ENCODE measurements at regions not wholly inside any gene's neighbourhood (a gene's known extent, or its start where the extent isn't known, plus 50 kb on each side); places are given as distances from the start of the nearest gene placed in this dataset.

DNA sequence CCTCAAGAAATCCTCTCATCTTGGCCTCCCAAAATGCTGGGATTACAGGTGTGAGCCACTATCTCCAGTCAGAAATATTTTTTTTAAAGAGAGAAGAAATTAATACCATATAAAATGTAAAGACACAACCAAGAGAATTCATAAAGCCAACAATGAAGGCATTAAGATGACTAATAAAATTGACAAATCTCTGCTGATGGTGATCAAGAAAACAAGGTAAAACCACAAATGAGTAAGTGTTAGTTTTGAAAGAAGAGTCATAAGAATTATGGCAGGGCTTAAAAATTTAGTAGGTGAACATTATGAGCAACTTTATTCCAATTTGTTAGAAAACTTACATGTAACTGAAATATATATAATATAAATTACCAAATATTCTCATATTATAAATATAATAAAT lies 752.8 kb upstream of the CELF4 start:
- DNase-seq (ENCODE audit: low read depth), result no peak
- in situ Hi-C loops (cut with HindIII; ENCODE audit: low pct_unique_long_range_greater_than_20kb, low sequenced_read_pairs), result no loop called here

DNA sequence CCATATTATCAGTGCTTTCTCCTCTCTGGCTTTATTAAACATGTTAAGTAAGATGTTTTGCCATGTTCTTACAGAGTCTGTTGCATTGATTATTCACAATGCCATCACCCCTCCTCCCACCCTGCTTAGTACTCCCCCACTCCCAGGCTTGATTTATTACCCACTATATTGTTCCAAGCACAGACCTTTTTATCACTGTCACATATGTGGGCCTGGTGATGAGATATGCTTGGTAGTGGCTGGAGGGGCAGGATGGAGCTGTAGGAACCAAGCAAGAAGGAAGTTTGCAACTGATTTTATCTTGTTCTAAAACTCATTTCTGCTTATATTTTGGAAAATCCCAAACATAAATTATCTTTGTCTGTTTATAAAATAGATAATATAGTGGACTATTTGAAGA lies 748.2 kb upstream of the CELF4 start:
- in situ Hi-C loops (cut with HindIII; ENCODE audit: low pct_unique_long_range_greater_than_20kb, low sequenced_read_pairs), result no loop called here
- no peak for DNase-seq (ENCODE audit: low read depth)

DNA sequence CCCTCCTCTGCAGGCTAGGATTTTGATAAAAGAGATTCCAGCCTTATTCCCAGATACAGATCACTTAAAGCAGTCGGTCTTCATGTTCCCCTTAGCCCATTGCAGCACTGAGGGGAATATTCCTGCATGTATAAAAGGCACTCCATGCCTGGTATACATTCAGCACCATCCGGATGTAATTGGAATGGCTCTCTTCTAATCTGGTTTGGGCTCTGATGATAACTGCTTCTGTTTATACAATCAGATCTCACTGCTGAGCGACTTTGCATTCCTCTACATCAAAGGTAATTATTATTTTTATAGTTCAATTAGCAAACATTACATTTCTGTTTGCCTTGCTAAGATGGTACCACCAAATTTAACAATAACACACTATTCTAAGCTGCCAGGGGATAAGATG lies 746.9 kb upstream of the CELF4 start:
- no peak for DNase-seq (ENCODE audit: low read depth)
- in situ Hi-C loops (cut with HindIII; ENCODE audit: low pct_unique_long_range_greater_than_20kb, low sequenced_read_pairs), result no loop called here

DNA sequence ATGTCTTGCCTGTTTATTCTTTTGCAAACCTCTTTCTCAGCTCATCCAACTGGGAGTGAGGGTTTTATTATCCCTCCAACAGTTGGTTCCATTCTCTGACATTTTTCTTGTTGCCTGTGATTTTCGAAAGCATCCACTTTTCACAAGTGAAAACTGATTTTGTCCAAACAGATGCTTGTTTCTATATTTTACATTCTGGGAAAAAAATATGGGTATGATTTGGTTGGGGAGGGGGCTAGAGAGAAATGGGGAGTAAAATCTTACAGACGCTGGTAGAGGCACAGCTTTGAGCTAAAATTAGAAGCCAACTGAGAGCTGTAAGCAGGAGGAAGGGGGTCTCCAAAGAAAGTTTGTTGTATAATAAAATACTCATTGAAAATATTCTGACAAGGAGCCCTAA lies 745.3 kb upstream of the CELF4 start:
- in situ Hi-C loops (cut with HindIII; ENCODE audit: low pct_unique_long_range_greater_than_20kb, low sequenced_read_pairs), result no loop called here
- DNase-seq (ENCODE audit: low read depth), result no peak

DNA sequence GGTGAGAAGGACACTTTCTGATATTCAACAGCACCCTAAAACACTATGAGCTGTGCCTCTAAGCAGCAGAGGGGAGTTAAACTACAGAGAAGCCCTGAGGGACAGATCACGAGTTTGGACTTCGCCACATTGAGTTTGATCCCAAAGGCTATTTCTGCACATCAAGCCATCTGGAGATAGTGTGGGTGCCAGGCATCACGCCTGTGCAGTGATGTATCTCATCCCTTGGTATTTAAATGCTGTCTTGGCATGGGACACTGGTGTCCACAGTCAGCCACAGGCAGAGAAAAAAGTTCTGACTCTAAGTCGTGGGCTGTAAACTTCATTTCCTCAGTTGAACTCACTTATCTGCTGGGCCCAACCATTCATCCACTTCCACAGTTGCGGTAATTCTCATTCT lies 742.3 kb upstream of the CELF4 start:
- DNase-seq (ENCODE audit: low read depth), result no peak
- in situ Hi-C loops (cut with HindIII; ENCODE audit: low pct_unique_long_range_greater_than_20kb, low sequenced_read_pairs), result no loop called here

DNA sequence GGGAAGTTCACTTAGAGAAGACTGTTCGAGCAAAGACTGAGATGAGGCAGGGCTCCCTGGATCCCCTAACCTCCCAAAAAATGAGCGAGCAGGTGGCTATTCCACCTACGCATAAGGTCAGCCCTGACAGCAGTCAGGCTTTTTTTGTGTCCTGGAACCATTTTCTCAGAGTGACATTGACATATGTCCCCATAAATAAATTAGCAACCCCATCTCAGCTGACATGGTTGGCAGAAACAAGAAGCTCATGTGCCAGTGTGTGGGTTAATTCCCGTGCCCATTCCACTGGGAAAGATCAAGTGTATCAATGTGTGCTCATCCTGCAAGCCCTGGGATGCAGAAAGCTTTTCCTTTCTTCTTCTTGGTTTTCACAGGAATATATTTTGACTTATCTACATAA lies 740.4 kb upstream of the CELF4 start:
- DNase-seq (ENCODE audit: low read depth), result no peak
- in situ Hi-C loops (cut with HindIII; ENCODE audit: low pct_unique_long_range_greater_than_20kb, low sequenced_read_pairs), result no loop called here

DNA sequence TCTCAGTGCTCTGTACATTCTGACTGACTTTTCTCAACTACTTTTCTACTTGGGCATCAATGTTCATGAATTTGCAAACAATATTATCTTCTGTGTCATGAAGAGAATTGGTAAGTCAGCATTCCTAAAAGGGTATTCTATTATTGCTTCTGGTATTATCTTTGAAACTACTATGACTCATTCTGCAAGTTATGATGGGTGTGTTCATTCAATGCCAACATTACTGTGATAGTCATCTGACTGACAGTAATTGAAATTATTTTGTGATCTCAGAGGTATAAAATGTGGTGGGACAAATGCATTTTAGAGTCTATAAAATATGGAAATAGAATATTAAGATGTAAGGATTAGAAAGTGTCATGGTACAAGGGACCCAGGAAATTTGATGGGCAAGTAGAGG lies 736.0 kb upstream of the CELF4 start:
- no peak for DNase-seq (ENCODE audit: low read depth)
- in situ Hi-C loops (cut with HindIII; ENCODE audit: low pct_unique_long_range_greater_than_20kb, low sequenced_read_pairs), result no loop called here

DNA sequence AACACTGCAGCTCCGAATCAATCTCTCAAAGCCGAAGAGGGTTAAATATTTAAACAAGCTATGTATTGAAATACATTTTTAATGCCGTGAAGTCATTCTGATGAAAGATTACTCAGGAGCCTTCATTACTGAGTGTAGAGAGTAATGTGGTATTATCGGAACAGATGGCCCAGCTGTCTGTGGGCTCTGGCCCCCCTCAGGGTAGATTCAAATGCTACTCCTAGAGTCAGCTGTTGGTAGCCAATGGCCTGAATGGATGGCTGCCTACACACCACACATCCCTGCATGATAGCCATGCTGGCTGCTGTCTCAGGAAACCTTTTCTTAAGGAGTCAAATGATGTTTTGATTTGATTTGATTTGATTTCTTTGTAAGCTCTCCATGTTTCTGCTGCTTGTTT lies 732.3 kb upstream of the CELF4 start:
- no peak for DNase-seq (ENCODE audit: low read depth)
- in situ Hi-C loops (cut with HindIII; ENCODE audit: low pct_unique_long_range_greater_than_20kb, low sequenced_read_pairs), result no loop called here

DNA sequence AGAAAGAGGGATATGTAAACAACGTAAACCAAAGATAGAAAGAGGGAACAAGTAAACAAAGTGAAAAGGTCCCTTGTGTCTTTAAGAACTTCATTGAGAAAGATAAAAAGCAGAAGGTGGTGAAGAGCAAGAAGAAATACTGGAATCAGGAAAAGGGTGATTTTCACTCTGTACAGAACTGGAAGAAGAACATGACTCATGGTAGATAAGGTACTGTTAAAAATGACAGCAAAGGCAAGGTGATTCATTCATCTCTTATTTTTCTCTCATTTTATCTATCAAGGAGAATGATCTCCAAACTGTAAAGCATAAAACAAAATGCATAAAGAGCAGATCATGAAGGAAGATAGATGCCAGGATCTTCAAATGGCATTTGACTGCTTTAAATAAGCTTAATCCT lies 724.6 kb upstream of the CELF4 start:
- DNase-seq (ENCODE audit: low read depth), result no peak
- in situ Hi-C loops (cut with HindIII; ENCODE audit: low pct_unique_long_range_greater_than_20kb, low sequenced_read_pairs), result no loop called here

DNA sequence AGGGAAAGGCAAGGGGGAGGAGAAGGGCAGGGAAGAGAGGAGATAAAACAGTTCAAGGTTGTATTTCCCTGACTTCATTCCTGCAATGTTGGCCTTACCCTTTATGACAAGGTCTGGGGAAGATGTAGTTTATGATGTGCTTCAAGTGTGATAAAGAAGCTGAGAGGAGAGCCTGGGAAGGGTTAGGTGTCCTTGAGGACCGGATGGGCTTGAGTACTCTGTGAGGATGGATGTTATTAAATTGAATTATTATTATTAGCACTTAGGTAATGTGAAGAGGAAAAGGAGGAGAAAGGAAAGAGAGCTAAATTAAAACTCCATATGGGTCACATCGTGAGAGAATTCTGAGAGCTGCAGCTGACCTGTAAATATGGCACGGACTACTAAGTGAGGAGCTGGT lies 719.4 kb upstream of the CELF4 start:
- no peak for DNase-seq (ENCODE audit: low read depth)
- in situ Hi-C loops (cut with HindIII; ENCODE audit: low pct_unique_long_range_greater_than_20kb, low sequenced_read_pairs), result no loop called here

DNA sequence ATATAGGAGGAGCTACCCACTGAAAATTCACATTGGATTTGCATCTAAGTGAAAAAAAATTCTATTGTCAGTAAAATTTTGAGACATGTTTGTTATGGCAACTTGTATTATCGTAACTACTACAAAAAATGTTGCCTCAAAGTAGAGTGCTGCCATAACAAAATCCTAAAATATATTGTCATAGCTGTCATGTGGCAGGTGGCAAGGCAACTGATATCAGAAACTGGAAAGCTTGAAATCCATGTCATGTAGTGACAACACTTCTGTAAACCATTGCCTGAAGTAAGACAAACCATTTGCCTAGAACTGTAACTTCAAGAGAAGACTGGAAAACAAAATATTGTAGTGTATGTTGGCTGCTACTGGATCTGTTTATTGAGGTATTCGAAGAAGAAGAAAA lies 697.5 kb upstream of the CELF4 start:
- in situ Hi-C loops (cut with HindIII; ENCODE audit: low pct_unique_long_range_greater_than_20kb, low sequenced_read_pairs), result no loop called here
- DNase-seq (ENCODE audit: low read depth), result no peak

DNA sequence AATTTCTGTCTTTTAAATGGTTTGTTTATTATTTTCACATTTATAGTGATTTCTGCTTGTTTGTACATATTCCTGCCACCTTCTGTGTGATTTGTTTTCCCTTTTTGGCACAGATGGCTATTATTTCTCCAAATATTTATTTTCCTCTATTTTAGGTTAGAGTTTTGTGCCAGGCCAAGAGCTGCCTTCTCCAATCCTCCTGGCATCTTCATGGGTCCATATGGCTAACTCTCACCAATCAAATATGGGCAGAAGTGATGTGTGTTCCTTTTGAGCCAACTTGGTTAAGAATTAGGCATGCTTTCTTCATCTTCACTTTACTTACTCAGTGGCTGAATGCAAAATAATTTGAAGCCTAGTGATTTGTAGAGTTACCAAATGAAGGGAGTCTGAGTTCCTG lies 697.1 kb upstream of the CELF4 start:
- no peak for DNase-seq (ENCODE audit: low read depth)
- in situ Hi-C loops (cut with HindIII; ENCODE audit: low pct_unique_long_range_greater_than_20kb, low sequenced_read_pairs), result no loop called here

DNA sequence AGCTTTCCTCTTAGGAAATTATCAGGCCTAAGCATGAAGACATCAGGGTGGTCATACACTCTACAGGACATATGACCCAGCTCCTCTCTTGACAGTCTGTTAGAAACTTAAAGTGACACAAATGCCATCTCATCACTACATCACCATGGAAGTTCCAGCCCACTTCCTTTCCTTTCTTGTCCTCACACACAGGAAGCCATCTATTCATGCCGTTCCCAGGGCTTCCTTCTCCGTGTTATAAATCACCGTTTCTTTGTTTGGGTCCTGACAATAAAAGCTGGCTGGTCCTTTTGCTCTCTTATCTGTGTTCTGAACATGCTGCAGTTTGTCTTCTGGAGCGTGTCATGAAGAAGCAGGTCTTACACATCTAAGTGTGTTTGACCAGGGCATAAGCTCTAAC lies 692.1 kb upstream of the CELF4 start:
- in situ Hi-C loops (cut with HindIII; ENCODE audit: low pct_unique_long_range_greater_than_20kb, low sequenced_read_pairs), result no loop called here
- DNase-seq (ENCODE audit: low read depth), result no peak

DNA sequence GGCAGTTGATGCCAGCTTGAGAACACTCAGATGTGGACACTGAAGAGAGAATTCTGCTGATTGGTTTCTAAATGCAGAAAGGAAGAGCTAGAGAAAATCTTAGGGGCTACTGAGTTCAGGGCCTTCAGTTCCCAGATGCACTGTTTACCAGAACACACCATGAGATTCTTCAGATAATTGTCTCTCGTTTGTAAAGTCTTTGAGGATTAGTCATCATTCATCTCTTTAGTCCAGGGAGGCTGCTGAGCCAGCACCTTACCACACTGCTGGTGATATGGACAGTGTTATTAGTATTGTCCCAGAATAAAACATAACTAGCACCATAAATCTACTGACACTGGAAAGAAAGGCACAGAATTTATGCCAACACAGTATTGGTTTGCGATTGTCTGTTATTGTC lies 690.8 kb upstream of the CELF4 start:
- no peak for DNase-seq (ENCODE audit: low read depth)
- in situ Hi-C loops (cut with HindIII; ENCODE audit: low pct_unique_long_range_greater_than_20kb, low sequenced_read_pairs), result no loop called here

DNA sequence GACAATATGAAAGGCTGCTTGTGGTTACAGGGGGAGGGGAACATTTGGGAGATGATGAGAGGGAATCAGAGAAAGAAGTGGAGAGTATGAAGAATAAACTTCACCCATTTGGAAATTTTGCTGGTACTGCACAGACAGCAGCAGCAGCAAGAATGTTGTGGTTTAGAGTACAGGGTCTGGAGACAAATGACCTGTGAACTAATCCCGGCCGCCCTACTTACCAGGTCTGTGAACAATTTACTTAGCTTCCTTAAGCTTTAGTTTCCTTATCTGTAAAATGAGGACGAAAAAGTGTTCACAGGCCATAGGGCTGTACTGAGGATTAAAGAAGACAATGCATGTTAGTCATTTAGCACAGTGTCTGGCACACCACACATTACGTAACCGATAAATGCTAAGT lies 685.4 kb upstream of the CELF4 start:
- in situ Hi-C loops (cut with HindIII; ENCODE audit: low pct_unique_long_range_greater_than_20kb, low sequenced_read_pairs), result no loop called here
- DNase-seq (ENCODE audit: low read depth), result no peak

DNA sequence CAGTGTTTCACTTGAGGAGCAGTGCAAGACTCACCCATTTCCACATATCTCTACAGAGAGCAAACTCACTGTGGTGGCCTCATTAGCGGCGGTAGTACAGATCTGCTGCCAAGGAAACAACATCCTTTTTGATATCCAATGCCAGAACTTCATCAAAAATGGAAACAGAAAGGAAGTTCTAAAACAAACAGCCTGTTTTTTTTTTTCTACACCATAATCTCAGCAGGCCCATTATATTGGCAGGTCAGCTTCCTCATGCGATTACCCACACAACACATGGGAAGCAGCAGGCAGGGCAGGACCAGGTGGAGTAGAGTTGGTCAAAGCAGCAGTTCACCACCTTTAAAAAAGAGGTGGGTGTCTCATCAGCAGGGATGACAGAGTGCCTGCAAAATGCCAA lies 678.9 kb upstream of the CELF4 start:
- in situ Hi-C loops (cut with HindIII; ENCODE audit: low pct_unique_long_range_greater_than_20kb, low sequenced_read_pairs), result no loop called here
- DNase-seq (ENCODE audit: low read depth), result no peak

DNA sequence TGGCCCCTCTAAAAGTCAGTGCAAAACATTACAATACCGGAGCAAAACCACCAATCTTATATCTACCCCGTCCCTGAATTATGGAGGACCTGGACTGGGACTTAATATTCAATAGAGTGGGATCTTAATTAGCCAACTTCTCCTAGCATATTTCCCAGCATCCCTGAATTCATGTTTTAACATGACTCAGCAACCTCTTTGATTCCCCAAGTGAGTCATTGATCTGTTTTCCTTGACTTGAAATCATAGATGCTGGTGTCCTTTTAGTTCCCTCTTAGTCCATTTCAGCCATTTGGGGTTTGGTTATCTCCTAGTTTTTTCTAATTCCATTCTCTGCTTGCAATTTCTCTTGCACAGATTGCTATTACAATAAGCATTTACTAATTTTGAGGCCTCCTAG lies 677.7 kb upstream of the CELF4 start:
- DNase-seq (ENCODE audit: low read depth), result no peak
- in situ Hi-C loops (cut with HindIII; ENCODE audit: low pct_unique_long_range_greater_than_20kb, low sequenced_read_pairs), result no loop called here

DNA sequence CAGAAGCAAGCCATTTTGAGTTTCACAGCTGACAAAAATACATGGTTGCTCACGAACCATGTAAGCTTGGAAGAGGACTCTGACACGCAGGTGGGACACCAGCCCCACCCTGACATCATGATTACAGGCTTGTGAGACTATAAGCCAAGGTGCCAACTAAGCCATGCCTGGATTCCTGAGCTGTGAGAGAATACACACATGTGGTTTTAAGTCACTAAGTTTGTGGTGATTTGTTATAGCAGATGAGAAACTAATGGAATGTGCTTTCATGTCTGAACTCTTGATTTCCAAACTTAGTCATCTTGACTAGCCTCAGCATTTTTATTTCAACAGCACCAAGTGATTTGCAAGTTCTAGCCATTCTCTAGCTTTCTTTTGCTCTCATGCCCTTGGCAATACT lies 676.1 kb upstream of the CELF4 start:
- no peak for DNase-seq (ENCODE audit: low read depth)
- in situ Hi-C loops (cut with HindIII; ENCODE audit: low pct_unique_long_range_greater_than_20kb, low sequenced_read_pairs), result no loop called here

DNA sequence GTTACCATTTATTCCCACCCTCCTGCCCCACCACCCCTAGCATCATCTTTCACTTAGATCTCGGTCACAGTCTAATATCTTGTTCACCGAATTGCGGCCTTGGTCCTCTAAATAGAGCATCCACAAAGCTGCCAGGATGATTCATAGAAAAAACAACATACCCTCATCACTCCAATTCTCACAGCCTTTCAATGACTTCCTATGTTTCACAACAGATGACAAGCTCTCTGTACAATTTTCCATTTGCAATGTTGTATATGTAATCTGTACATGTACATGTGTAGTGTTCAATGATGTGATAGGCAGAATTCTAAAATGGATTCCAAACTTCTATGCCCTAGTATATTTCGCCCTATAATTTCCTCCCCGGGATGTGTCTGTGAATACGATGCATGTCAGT lies 675.6 kb upstream of the CELF4 start:
- in situ Hi-C loops (cut with HindIII; ENCODE audit: low pct_unique_long_range_greater_than_20kb, low sequenced_read_pairs), result no loop called here

DNA sequence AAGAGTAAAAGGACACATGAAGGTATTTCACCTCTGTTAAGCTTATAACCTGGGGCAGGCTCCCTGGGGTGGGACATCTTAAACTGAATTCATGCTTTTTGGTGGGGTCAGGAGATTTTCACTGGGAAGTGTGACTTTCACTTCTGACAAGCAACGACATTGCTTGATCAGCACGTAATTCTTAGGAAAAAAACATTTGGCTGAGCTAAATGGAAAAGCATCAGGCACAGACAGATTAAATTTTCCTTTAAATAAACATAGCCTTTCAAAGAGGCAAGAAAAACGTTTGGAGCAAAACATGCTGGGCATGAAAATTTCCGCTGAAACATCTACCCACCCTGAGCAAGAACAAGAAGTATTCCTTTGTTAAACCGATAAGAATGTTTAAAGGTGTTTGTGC lies 674.0 kb upstream of the CELF4 start:
- no peak for DNase-seq (ENCODE audit: low read depth)
- in situ Hi-C loops (cut with HindIII; ENCODE audit: low pct_unique_long_range_greater_than_20kb, low sequenced_read_pairs), result no loop called here

More for the DNA sequence above, 675.6 kb upstream of the CELF4 start:
- DNase-seq (ENCODE audit: low read depth), result no peak

DNA sequence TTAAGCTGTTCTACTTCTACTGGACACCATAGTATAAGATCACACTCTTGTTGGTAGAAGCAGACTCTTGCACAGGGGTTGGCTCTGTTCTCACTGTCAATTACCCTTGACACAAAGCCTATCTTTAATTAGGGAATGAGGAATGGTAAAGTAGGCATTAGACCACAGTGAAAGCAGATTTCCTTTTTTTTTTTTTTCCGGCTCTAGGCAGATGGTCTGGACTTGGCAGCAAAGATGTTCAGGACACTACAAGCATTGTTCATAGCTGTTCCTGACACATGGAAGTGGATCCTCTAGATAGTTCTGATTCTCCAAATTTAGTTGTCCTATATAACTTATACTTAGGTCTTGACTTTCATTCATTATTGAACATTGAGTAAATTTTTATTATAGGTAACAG lies 672.2 kb upstream of the CELF4 start:
- DNase-seq (ENCODE audit: low read depth), result no peak
- in situ Hi-C loops (cut with HindIII; ENCODE audit: low pct_unique_long_range_greater_than_20kb, low sequenced_read_pairs), result no loop called here

Data from Caki2 (cell line).